HG02852 (cell line): ENCODE measurements at regions not wholly inside any gene's neighbourhood (a gene's known extent, or its start where the extent isn't known, plus 50 kb on each side); places are given as distances from the start of the nearest gene placed in this dataset.

Experiments used
- ATAC-seq: cut with Tn5 transposase; IDR thresholded peaks from one replicate; pipeline ENCODE4 v1.9.1; 2021; ENCODE audit warnings: mild to moderate bottlenecking, moderate library complexity; ENCODE audit not compliant: unreplicated experiment

DNA sequence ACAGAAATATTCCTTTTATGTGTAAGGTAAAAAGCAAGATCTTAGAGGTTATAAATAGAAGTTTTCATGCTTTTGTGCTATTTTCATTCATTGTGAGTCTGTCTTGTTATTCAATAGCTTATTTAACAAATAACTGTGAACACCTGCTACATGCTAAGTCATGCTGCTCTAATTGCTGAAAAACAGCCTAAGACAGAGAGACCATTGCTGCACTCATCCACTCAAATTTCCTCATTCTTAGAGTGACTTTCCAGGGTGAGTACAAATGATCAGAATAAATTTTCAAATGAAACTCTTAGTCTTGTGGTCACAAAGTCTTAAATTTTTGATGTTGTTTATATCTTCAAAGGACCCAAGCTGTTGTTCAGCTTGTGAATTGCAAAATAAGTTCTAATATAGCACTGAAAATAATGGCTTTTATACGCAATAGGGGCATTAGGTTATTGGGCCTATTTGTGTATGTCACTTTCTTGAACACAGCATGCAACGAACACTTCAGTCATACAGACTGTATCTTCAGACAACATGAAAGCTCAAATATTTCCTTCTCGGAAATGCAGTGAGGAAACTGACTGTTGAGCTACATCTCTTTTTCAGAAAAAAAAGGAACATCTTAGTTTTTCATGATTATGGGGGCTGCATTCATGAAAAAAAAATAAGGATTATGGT is 247.9 kb upstream of the PCDH15 start:
- no peak for ATAC-seq

DNA sequence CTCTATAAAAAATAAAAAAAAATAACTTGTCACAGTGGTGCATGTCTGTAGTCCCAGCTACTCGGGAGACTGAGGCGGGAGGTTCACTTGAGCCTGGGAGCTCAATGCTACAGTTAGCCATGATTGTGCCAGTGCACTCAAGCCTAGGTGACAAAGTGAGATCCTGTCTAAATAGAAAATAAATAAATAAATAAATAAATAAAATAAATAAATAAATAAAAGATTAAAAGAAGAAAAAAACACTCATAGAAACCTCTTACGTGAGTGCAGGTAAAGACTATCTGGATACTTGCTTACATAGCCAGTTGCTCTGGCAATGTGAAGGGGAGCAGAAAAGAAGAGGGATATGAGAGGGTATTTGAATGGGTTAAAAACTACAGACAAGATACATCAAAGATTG is 242.5 kb upstream of the PCDH15 start:
- ATAC-seq = no peak

DNA sequence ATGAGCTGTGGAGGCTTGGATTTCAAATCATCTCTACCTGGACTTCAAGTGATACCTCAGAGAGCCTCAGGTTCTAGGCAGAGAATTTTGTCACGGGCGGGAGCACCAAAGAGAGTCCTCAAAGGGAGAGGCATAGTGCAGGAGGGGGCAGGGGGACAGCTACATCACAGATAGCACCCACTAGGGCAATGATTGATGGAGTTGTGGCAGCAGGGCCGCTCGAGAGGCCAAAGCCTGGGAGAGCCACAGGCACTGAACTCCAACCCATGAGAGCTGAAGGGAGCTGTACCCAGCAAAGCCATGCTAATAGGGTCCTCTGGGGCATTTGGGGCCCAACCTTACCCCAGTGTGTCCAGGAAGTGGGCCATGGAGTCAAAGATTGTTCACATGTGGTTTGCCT is 232.0 kb upstream of the PCDH15 start:
- no peak for ATAC-seq

DNA sequence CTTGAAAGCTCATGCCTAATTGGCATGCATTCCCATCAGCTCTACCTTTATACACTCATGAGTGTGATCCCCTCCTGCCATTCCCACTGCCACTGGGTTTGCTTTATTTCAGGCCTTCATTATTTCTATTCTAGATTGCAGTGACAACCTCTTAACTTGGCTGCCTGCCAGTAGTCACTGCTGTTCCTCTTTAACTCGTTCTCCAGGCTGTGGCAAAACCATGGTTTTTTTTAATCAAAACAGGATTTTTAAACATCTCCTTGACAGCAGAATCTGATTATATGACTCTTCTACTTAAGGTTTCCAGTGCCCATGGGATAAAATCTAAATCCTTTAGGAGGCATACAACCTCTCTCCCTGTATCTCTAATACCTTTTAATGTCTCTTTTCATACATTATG is 223.7 kb upstream of the PCDH15 start:
- no peak for ATAC-seq

DNA sequence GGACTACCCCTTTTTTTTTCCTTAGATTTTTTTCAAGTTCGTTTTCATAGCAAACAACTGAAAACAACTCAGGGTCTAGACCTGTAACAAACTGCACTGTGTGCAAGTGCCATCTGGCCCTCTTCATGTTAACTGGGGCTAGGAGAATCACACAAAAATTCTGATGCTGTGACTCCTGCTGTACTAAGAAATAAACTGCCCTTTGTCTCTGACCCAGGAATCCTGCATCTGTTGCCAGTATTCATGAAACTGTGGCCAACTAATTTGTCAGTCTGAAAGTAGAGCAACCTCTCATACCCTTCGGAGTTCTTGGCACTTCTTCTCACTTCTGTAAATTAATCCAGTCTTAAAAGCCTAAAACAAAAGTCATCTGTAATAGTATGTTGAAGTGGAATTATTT is 218.4 kb upstream of the PCDH15 start:
- ATAC-seq = no peak

DNA sequence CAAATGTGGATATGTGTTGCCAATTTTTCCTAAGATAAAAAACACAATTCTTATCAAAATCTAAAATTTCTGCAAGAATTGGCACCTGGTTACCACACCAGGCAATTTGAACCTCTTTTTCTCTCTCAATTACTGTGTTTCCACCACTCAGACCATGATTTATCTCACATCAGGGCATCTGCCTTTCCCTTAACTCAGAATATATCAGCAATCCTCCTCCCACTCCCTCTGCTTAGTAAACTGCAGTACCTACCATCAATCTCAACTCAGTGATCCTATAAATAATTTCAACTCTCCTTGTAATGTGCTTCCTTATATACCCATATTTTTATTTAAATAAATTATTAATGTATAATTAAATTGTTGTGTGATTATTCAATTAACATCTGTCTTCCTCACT is 212.3 kb upstream of the PCDH15 start:
- no peak for ATAC-seq

DNA sequence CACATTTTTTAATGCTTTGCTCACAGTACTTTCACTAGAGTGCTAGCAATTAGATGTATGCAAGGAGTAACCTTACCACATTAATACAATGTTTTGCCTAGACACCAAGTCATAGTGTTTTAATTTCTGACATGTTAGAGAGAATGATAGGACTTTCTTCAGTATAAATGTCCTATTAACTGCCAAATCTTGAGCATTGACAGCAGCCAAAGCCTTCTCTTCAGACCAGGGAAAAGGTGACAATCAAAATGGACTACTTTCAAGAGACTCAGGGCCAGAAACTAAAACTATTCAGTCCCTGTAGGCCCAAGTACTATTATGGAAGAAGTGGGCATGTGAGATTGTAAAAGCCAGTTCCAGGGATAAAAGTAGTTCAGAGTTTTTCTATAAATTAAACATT is 201.4 kb upstream of the PCDH15 start:
- ATAC-seq = no peak

DNA sequence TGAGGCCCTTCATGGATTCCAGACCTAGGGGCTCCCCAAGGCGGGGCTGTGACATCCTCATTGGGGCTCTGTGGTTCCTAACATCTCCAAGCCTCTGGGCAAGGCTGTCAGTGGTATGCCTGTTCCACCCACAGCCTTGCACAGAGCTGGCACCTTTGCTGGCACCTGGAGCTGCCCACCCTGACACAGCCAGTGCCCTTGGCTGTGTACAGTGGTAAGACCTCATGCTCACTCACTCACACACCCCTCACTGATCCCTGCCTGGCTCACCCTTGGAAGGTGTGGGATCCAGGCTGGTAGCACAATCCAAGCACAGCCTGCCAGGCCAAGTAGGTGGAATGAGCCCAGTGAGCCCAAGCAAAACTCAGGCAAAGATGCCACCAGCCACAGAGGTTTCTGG is 200.4 kb upstream of the PCDH15 start:
- no peak for ATAC-seq

DNA sequence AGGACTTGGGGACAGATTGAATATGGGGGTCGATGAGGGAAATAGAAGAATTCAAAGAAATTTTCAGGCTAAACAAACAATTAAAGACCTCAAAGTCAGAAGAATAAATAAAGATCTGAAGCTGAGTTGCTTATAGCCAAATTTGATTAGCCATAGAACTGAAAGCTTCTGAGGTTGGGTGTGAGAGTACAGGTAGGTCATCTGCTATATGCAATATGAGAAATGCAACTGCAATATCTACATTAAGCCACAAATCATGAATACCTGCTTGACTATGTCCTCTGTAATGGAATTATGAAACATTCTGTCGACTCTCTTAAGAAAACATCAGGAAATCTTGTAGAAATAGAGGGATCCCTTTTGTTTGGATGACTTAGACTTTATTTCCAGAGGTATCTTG is 192.1 kb upstream of the PCDH15 start:
- ATAC-seq = no peak

DNA sequence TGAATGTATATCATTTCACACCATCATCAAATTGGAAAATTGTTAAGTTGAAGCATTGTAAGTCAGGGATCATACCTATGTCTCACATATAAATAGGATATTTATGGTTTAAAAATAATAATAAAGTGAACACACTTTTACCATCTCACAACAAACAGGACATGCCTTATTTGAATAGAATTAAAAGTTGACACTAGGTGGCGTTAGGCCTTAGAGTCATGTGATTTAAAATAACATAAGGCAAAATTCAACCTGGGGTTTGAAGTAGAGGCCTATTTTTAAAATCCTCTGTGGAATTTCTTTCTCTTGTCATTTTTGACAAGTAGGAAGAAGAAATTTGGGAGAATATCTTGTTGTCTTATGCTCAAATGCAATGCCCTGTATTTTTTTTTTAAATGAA is 184.7 kb upstream of the PCDH15 start:
- ATAC-seq = peak; percentile 65

DNA sequence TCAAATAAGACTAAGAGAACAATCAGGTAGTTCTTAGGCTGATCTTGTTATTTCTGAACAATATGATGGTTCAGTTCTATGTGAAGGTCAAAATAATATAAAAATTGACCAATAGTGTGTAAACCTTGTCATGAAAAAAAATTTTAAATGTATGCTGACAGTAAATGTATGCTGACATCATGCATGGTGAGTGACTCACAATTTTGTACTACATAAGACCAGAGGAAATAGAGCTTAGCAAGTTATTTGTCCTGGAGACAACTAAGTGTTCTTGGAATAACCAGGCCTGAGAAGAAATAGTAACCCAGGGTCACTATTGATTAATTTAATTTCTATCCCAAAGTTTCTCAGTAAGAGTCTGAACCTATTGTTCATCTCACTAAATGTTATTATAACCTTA is 182.2 kb upstream of the PCDH15 start:
- no peak for ATAC-seq

DNA sequence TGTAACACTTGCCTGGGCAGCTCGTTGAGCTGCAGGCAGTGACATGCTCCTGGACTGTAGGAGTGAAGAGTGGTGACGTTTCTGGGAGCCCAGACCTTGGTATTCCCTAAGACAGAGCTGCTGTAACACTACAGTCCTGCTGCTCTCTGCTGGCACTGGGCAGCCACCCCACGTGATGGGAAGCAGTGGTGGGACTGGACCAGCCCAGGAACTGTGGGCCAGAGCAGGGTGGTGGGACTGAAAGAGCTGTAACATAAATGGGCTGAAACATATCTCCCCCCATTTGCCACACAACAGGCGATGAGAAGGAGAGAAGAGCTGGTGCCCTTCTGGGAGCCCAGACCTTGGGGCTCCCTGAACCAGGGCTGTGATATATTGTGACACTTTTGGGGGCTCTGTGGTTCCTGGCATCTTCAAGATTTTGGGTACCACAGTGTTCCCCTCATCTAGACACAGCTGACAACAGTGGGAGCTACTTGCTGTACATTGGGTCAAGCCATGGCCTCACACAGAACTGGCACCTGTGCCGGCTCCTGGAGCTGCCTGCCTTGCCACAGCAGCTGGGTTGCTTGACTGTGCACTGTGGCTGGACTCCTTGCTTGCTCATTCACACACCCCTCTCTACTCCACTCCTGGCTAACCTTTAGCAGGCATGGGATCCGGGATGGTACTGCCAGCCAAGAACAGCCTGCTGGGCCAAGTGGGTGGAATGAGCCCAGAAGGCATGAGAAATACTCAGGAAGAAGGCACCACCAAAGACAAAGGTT is 161.3 kb upstream of the PCDH15 start:
- no peak for ATAC-seq

DNA sequence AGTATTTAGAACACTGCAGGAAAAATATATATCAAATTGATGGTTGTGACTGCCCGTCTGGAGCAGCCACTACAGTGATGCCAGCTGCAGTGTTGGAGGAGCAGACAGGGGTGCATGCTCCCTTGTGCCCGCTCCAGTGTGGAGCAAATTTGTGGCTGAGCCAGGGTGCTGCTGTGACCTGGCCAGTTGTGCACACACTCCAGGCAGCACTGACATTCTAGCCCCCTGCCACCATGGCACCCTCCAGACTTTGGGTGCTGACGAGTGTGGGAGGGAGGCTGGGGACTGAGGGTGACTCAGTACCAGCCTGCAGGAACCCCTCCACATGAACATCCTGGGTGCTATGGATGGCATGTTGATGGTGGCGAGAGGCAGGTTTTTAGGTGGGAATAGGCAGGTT is 160.0 kb upstream of the PCDH15 start:
- ATAC-seq = no peak

DNA sequence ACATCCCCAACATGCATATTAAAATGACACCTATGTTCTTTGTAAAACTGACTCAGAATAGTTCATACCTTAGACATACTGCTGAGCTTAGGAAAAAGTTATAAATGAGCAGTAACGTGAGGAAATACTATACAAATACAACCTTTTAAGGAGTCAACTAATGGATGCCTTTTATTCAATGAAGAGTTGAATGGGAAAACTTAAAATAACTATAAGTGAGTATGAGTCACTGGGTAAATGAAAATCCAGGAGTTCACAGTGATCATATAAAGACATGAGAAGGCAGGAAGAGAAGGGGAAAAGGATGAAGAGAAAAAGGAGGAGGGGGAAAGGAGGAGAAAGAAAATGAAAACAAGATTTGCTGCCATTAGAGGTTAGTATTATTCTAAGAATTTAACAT is 157.8 kb upstream of the PCDH15 start:
- no peak for ATAC-seq

DNA sequence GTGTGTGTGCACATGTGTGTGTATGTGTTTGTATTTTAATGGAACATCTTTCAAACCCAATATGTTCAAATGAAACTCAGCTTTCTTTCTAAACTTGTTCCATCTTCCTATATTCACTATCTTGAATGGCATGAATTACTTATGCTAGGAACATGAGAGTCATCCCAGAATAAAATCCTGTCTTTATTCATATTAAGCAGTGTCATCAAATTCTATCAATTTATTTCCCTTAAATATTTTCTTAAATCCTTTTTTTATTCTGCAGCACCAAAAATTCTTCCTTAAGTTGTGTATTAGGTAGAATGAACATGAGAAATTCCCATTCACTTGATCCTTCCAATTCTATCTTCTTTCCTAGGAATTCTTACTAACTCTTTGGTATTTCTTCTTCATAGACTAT is 146.6 kb upstream of the PCDH15 start:
- no peak for ATAC-seq

DNA sequence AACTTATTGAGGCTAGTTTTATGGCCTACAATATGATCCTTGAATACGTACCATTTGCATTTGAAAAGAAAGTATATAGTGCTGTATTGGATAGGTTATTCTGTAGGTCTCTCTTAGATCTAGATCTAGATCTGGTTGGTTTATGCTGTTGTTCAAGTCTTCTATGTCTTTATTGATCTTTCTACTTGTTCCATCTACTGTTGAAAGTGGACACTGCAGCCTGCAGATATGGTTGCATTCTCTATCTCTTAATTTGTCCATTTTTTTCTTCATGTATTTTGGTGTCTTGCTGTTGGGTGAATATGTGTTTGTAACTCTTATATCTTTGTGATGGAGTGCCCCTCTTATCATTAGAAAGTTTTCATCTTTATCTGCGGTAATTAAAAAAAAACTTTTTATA is 139.4 kb upstream of the PCDH15 start:
- ATAC-seq = no peak

DNA sequence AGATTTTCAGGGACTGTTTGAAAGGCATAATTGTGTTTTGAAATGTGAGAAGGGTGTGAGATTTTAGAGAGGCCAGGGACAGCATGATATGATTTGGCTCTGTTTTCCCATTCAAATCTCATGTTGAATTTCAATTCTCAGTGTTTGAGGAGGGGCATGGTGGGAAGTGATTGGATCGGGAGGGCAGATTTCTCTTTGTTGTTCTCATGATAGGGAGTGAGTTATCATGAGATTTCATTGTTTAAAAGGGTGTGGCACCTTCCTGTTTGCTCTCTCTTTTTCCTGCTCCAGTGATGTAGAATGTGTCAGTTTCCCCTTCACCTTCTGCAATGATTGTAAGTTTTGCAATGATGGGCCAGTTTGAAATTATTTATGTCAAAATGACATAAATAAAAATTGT is 113.0 kb upstream of the PCDH15 start:
- ATAC-seq = no peak

DNA sequence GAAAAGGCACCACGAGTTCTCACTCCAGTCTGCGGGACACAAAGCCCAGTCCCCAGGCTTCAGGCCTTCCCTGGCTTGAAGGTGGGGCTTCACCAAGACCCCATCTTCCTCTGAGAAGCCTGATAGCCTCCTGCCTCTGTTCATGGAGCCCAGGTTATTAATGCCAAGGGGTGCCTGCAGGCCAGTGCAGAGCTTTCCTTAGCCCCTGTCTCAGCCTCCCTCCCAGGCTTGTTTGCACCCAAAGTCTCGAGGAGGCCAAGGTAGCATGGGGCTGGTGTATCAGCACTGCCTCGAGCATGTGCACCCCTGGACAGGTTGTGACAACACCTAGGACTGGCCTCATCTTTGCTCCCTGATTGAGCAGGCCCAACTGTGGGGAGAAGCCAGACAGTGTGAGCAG is 108.1 kb upstream of the PCDH15 start:
- ATAC-seq = no peak

DNA sequence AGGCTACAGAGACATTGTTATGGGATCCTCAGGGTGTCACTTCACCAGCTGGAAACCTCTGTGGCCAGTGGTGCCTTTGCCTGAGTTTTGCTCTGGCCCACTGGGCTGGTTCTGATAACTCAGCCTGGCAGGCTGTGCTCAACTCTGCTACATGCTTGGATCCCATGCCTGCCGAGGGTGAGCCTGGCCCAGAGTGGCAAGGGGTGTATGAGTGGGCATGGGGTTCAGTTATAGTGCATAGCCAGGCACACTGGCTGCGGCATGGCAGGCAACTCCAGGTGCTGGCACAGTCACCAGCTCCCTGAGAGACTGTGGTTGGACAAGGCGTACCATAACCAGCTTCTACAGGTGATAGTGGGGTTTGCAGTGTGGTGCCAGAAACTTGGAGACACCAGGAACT is 107.0 kb upstream of the PCDH15 start:
- ATAC-seq = no peak

DNA sequence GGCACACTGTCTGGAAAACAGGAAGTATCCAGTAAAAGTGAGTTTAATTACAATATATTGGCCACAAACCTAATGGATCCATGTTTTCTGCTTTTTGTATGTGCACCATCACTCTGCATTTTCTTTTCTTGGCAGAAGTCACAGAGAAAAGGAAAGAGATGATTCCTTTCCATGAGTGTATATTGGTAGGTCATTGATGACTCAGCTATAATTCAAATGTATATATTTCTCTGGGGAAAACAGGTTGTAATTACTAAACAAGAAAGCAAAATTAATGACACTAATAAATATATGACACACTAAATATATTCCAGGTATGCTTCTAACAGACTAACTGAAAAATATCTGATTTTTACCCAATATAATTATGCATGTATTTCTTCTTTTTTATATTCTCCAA is 105.9 kb upstream of the PCDH15 start:
- ATAC-seq = no peak

DNA sequence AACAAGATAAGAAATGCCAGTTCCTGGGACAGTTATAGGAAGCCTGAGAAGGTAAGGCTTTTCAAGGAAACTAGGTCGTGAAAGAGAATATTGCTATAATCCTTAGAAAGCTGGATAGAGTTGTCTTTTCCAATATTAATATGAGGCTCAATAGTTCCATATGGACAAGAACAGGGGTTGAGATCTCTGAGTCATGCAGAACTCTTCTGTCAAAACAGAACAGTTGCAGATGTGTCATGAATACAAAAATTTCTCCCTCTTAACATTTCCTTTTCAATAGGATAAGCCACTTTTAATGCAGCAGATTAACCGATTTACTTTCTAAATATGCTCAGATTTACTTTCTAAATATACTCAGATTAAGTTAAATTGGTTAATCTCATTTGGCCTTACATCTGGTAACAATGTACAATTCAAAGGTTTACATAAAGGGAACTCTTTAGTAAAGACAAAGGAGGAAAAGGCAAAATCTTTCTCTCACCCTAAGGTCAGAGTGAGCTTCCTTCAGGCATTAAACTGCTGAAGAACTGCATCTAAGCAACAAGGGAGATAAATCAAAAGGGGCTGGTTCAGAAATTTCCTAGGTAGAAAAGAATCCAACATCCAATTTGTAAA is 104.7 kb upstream of the PCDH15 start:
- no peak for ATAC-seq

DNA sequence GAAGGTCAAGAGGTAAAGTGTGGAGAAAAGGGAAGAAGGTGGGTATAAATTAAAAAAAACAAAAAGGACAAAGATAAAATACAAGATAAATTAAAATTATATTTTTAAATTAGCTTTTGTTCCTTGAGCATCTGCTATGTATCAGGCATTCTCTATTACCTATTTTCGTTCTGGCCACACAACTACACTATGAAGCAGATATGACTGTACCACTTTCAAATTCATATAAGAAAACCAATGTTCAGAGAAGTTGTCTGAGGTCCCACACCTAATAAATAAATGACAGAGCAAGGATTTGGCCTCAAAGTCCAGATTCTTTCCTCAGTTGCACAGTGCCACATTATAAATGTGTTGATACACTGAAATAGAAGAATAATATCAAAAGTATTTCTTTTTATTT is 103.8 kb upstream of the PCDH15 start:
- no peak for ATAC-seq
